Spinal cord (tissue), 9 donors: ENCODE measurements at regions not wholly inside any gene's neighbourhood (a gene's known extent, or its start where the extent isn't known, plus 50 kb on each side); places are given as distances from the start of the nearest gene placed in this dataset.
A peak's percentile ranks its signal among the peaks of the same experiment; 100 is the strongest.
"Not testable (repeated sequence)": the region's sequence is repeated elsewhere in the genome, so short reads cannot be mapped to it uniquely, and the experiment has no call there.

Source experiments
- DNase-seq, 6 donors: peaks; one replicate each; pipeline versions ENCODE4 v3.0.0 to v3.0.0-alpha.2; 2013 to 2015; ENCODE audit warnings: low spot score in 6 of 6, low read depth in 4 of 6
- H3K27ac ChIP-seq: one replicate; pipeline ENCODE4 v1.5.1; 2013; ENCODE audit warnings: low read depth, low read length, control low read depth
- H3K27me3 ChIP-seq: one replicate; pipeline ENCODE4 v1.6.1; 2013; ENCODE audit warnings: low read length; ENCODE audit not compliant: control insufficient read depth, insufficient read depth
- H3K36me3 ChIP-seq: one replicate; pipeline ENCODE4 v1.6.1; 2013; ENCODE audit warnings: low read length; ENCODE audit not compliant: control insufficient read depth, insufficient read depth
- H3K4me1 ChIP-seq: one replicate; pipeline ENCODE4 v1.6.1; 2013; ENCODE audit warnings: low read length; ENCODE audit not compliant: control insufficient read depth, insufficient read depth
- H3K4me3 ChIP-seq: one replicate; pipeline ENCODE4 v1.5.1; 2013; ENCODE audit warnings: low read depth, low read length, control low read depth
- H3K9me3 ChIP-seq: one replicate; pipeline ENCODE4 v1.6.1; 2013; ENCODE audit warnings: low read length; ENCODE audit not compliant: control insufficient read depth, insufficient read depth
- WGBS: methylation state at CpG from one replicate; pipeline ENCODE4 v1.1.5; 2013; ENCODE audit warnings: missing lambda C conversion rate; ENCODE audit not compliant: insufficient coverage; 5-methylcytosine and 5-hydroxymethylcytosine counted together
- donor health status: healthy.

DNA sequence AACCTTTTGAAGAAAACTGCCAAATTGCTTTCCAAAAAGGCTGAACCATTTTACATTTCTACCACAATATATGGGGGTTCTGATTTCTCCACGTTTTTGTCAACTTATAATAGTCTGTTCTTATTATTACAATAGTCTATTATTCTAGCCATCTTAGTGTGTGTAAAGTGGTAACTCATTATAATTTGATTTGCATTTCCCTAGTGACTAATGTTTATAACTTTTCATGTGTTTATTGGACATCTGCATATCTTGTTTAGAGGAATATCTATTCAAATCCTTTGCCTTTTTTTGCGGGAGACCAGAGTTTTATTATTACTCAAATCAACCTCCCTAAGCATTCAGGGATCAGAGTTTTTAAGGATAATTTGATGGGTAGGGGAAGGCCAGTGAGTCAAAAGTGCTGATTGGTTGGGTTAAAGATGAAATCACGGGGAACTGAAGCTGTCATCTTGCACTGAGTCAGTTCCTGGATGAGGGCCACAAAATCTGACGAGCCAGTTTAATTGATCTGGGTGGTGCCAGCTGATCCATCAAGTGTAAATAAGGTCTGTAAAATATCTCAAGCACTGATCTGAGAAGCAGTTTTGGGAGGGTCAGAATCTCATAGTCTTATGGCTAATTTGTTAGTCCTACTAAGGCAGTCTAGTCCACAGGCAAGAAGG lies 303.4 kb upstream of the NCKAP5 start:
- no peak overlapping the region for H3K27ac ChIP-seq
- no peak for DNase-seq
- no peaks in the 10 kb centered on the region for H3K9me3 ChIP-seq
- no peaks in the 10 kb centered on the region for H3K36me3 ChIP-seq
- H3K4me1 ChIP-seq: no peaks in the 10 kb centered on the region
- no peaks in the 10 kb centered on the region for H3K27me3 ChIP-seq
- H3K4me3 ChIP-seq: no peak overlapping the region
- 45% methylated on average over 2 of the region's 4 CpGs for WGBS

DNA sequence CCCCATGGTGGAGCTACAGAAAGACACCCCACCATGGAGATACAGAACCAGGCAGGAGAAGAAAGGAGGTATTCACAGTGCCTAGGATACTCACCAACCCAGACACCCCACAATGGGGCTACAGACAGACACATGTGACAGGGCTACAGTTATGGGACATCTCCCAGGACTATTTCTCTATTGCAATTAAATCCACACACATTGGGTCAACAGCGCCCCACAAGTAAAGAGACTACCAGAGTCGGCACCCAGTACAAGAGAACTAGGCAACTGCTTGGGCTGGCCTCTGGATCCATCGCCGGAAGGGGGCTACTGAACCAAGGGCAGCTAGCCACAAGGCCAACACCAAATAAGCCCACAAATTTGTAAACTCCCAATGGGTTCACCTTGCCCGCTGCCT lies 310.1 kb upstream of the NCKAP5 start:
- no peak for DNase-seq
- no peaks in the 10 kb centered on the region for H3K27me3 ChIP-seq
- no peaks in the 10 kb centered on the region for H3K36me3 ChIP-seq
- no peaks in the 10 kb centered on the region for H3K4me1 ChIP-seq
- H3K27ac ChIP-seq: no peak overlapping the region
- H3K9me3 ChIP-seq: no peaks in the 10 kb centered on the region
- H3K4me3 ChIP-seq: no peak overlapping the region
- WGBS: 97% methylated on average over 4 of the region's 5 CpGs

DNA sequence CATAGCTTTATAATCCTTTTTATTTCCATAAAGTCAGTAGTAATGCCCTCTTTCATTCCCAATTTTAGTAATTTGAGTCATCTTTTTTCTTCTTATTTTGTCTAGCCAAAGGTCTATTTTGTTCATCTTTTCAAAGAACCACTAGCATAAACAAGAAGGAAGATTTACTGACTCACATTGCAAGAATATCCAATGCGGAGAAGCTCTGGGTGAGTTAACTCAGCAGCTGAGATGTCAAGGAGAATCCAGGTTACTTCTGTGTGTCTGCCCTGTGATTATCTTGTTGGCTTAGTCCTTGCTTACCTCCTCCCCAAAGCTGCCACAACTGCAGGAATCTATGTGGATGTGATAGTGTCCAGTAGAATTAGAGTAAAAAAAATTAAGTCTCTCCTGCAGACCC lies 311.4 kb upstream of the NCKAP5 start:
- no peaks in the 10 kb centered on the region for H3K27me3 ChIP-seq
- no peaks in the 10 kb centered on the region for H3K9me3 ChIP-seq
- WGBS: 100% methylated on average over 1 of the region's 1 CpG
- H3K4me1 ChIP-seq: no peaks in the 10 kb centered on the region
- DNase-seq: no peak
- H3K4me3 ChIP-seq: no peak overlapping the region
- no peak overlapping the region for H3K27ac ChIP-seq
- H3K36me3 ChIP-seq: no peaks in the 10 kb centered on the region

DNA sequence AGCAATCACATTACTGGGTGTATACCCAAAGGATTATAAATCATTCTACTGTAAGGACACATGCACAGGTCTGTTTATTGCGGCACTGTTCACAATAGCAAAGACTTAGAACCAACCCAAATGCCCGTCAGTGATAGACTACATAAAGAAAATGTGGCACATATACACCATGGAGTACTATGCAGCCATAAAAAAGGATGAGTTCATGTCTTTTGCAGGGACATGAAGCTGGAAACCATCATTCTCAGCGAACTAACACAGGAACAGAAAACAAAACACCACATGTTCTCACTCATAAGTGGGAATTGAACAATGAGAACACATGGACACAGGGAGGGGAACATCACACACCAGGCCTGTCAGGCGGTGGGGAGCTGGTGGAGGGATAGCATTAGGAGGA lies 313.9 kb upstream of the NCKAP5 start:
- not testable (repeated sequence) for H3K4me3 ChIP-seq, H3K27me3 ChIP-seq, H3K36me3 ChIP-seq, H3K4me1 ChIP-seq, H3K27ac ChIP-seq, H3K9me3 ChIP-seq, DNase-seq
- WGBS: no CpG with 5 or more reads among the region's 4 CpGs

DNA sequence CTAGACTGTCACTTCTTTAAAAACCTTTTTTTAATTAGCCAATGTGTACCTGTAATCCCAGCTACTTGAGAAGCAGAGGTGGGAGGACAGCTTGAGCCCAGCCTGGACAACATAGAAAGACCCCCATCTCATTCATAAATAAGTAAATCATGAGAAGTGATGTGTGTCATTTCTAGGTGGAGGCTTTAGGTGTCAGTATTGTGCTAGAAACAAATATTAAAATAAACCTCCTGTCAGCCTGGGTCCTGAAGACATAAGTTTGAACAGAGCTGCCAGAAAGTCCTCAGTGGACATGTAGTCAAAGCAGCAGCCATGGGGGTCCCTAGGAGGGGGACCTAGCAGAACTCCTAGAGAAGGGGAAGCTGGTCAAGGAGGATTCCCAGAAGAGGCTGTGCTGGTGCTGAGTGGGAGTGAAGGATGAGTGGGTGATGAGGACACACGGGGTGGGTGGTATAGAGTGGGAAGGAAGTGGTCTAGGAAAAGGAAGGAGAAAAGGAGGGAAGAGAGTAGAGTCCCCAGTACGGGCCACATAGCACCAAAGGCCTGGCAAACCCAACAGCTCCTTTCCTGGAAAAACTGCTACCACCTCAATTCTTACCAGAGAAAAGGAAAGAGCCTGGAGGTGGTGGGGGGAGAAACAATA lies 316.6 kb upstream of the NCKAP5 start:
- no peaks in the 10 kb centered on the region for H3K9me3 ChIP-seq
- WGBS: no CpG with 5 or more reads among the region's 2 CpGs

DNA sequence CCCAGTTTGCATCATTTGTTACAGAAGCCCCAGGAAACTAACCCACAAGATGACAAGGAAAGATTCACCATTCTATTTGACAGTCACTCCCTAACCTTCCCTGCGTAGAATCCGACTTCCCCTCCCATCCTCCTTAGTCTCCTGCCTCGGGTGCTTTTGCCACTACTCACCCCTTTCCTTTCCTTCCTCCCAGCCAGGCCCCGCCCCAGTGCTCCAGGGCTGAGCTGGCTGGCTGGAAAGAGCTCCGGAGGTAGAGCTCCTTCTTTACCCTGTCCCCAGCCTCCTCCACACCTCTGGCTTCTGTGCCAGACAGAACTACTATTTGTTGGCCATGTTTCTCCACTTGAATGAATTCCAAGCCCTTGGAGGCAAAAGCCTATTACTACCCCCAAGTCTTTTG lies 317.6 kb upstream of the NCKAP5 start:
- WGBS: 70% methylated on average over 4 of the region's 5 CpGs
- Histone ChIP-seq H3K4me1 (no peaks in the 10 kb centered on the region), H3K4me3 (no peak overlapping the region), H3K27me3 (peaks cover 3% of the 10 kb centered on the region), H3K27ac (no peak overlapping the region), H3K9me3 (no peaks in the 10 kb centered on the region), H3K36me3 (no peaks in the 10 kb centered on the region)
- DNase-seq: no peak

More for the DNA sequence above, 316.6 kb upstream of the NCKAP5 start:
- Histone ChIP-seq H3K27me3 (peaks cover 3% of the 10 kb centered on the region), H3K4me1 (no peaks in the 10 kb centered on the region), H3K27ac (no peak overlapping the region), H3K4me3 (no peak overlapping the region), H3K36me3 (no peaks in the 10 kb centered on the region)
- peak in 2 of 6 donors; percentile 38 to 67 for DNase-seq

DNA sequence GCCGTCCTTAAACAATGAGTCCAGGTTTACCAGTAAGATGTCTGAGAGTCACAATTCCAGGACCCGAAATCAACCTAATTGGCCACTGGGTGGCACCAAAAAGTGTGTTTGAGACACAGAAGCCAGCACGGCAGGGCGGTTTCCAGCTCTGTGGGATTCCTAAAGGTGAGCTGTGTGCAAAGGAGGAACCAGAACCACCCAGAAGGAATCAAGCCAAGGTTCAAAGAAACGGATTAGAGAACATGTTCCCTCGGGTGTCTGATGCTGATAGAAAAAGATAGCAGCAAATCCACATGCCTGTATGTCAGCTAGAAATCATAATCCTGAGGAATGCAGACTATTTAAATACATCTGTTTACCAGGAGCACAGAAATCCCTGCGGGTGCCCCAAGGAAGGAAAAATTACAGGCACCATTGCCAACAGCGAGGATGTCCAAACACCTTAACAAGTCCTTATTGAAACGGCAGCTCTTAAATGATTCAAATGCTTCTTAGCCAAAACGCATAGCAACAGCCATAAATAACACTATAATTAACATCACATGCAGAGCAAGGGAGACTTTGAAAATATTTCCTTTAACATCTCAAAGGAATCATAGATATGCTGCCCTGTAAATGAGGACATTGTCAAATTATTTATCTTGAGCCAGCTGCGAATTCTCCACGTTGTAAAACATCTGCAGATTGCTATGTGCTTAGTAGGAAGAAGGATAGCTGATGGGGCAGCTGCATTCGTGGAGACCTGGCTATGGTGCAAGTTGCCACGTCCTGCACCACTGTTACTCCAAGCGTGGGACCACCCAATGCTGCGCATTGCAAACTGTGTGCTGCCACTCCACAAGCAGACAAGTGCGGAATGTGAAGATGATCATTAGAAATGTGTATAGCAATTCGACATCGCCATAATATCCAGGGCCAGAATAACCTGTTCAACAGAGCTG lies 318.7 kb upstream of the NCKAP5 start:
- Histone ChIP-seq H3K36me3 (no peaks in the 10 kb centered on the region), H3K4me3 (no peak overlapping the region), H3K27ac (no peak overlapping the region)

DNA sequence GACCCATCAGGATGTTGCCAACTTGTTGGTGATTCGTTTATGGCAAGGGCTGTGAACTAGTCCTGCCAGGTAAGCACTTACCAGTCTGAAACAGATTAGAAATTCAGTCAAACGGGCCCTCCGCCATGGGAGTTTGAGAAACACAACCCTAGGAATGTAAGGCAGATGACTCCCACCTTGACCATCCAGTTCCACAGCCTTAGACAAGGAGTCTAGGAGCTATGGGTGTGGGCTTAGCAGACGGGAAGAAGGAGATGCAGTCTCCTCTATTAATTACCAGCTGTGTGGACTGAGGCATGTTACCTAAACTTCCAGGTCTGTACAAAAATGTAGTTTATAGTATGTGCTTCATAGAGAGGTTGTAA lies 319.4 kb upstream of the NCKAP5 start:
- WGBS: 100% methylated on average over 1 of the region's 4 CpGs
- Histone ChIP-seq H3K36me3 (no peaks in the 10 kb centered on the region), H3K27me3 (peaks cover 3% of the 10 kb centered on the region), H3K4me1 (no peaks in the 10 kb centered on the region), H3K27ac (no peak overlapping the region), H3K9me3 (no peaks in the 10 kb centered on the region), H3K4me3 (no peak overlapping the region)
- DNase-seq: no peak

More for the DNA sequence above, 318.7 kb upstream of the NCKAP5 start:
- 45% methylated on average over 16 of the region's 19 CpGs for WGBS
- Histone ChIP-seq H3K27me3 (peaks cover 3% of the 10 kb centered on the region), H3K9me3 (no peaks in the 10 kb centered on the region), H3K4me1 (no peaks in the 10 kb centered on the region)
- peak; percentile 64 to 97 (median 76) for DNase-seq

DNA sequence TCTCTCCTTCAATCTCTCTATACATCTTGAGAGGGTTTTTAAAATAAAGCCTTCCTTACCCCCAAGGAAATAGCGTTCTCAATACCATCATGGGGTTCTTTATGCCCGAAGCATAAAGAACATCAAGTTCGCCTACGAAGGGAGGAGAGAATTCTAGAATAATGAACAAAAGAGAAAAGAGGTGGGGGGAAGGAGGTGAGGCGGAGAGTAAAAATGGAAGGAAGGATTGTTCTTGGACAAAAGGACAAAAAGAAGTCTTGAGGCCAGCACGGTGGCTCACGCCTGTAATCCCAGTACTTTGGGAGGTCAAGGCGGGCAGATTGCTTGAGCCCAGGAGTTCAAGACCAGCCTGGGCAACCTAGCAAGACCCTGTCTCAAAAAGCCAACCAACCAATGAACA lies 319.8 kb upstream of the NCKAP5 start:
- Histone ChIP-seq H3K27ac (no peak overlapping the region), H3K9me3 (no peaks in the 10 kb centered on the region), H3K4me3 (no peak overlapping the region), H3K27me3 (peaks cover 3% of the 10 kb centered on the region), H3K4me1 (no peaks in the 10 kb centered on the region), H3K36me3 (no peaks in the 10 kb centered on the region)
- DNase-seq: no peak
- WGBS: 99% methylated on average over 8 of the region's 8 CpGs
